ENCODE measurements at regions not wholly inside any gene's neighbourhood (a gene's known extent, or its start where the extent isn't known, plus 50 kb on each side); places are given as distances from the start of the nearest gene placed in this dataset.

DNA sequence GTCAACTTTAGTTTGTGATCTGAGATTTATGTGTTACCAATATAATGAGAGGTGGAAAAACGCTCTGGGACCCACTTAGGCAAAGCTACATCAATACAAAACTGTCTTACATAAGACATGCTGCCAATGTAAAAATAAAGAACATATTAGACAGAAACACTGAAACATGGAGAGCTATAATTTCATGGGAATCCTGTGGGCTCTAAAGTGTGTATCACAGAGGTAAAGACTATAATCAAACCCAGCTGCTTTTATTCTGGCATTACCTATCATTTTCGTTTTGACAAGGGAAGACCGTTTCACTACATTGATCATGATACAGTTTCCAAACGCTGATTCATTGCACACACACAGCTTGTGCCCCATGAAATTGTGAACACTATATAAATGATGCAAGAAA, 400.5 kb upstream of the TUSC1 start:
- no peaks in the 10 kb centered on the region for H3K36me3 ChIP-seq
- no peak for TF ChIP-seq EP300 (IDR thresholded peaks at IDR 0.05)
- no peak for TF ChIP-seq POLR2A (IDR thresholded peaks at IDR 0.05)
- TF ChIP-seq, protein P1, sequence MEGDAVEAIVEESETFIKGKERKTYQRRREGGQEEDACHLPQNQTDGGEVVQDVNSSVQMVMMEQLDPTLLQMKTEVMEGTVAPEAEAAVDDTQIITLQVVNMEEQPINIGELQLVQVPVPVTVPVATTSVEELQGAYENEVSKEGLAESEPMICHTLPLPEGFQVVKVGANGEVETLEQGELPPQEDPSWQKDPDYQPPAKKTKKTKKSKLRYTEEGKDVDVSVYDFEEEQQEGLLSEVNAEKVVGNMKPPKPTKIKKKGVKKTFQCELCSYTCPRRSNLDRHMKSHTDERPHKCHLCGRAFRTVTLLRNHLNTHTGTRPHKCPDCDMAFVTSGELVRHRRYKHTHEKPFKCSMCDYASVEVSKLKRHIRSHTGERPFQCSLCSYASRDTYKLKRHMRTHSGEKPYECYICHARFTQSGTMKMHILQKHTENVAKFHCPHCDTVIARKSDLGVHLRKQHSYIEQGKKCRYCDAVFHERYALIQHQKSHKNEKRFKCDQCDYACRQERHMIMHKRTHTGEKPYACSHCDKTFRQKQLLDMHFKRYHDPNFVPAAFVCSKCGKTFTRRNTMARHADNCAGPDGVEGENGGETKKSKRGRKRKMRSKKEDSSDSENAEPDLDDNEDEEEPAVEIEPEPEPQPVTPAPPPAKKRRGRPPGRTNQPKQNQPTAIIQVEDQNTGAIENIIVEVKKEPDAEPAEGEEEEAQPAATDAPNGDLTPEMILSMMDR (IDR thresholded peaks at IDR 0.05), result no peak
- peaks cover 0 to 16% (median 1%) of the 10 kb centered on the region in 4 donors for H3K9me3 ChIP-seq
- no peak overlapping the region for H3K27ac ChIP-seq
- H3K27me3 ChIP-seq, result no peaks in the 10 kb centered on the region
- 69 to 74% methylated on average over 4 of the region's 4 CpGs for WGBS, 2 donors
- H3K4me3 ChIP-seq, result no peak overlapping the region
- no peak for DNase-seq (ENCODE audit: low spot score in 2 of 2)
- H3K4me1 ChIP-seq, result no peaks in the 10 kb centered on the region

- no peak overlapping the region for H3K27ac ChIP-seq
- H3K4me3 ChIP-seq, result no peak overlapping the region
- DNase-seq (ENCODE audit: low spot score in 2 of 2), result no peak
- H3K36me3 ChIP-seq, result no peaks in the 10 kb centered on the region
- no peaks in the 10 kb centered on the region for H3K4me1 ChIP-seq
- TF ChIP-seq, protein P1 (IDR thresholded peaks at IDR 0.05), result no peak
- no peak for TF ChIP-seq POLR2A (IDR thresholded peaks at IDR 0.05)
- no peak for TF ChIP-seq EP300 (IDR thresholded peaks at IDR 0.05)
- H3K9me3 ChIP-seq, result peaks cover 0 to 23% (median 2%) of the 10 kb centered on the region in 4 donors
- no peaks in the 10 kb centered on the region for H3K27me3 ChIP-seq
- 88 to 89% methylated on average over 3 to 4 of the region's 4 CpGs for WGBS, 2 donors
Measured at GRCh38 chr9:26077860-26078259, 399.6 kb upstream of the TUSC1 start.

DNA sequence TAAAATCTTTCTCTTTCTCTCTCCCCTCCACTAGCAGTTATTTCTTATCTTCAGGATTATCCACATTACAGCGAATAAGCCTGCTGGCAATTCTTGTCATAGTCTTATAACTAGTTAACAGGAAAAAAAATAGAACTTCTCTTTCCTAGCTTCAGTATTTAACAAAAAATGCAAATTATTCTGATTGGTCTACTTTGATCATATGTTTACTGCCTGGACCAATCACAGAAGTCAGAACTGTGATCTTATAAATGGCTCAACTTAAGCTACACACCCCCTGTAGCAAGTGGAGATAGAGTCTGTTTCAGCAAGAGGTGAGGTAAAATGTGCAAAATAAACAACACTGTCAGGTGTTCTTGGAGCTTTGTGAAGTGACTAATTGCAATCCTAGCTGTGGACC, 389.4 kb upstream of the TUSC1 start:
- H3K27ac ChIP-seq, result no peak overlapping the region
- H3K4me3 ChIP-seq, result no peak overlapping the region
- peaks cover 0 to 5% (median 0%) of the 10 kb centered on the region in 4 donors for H3K9me3 ChIP-seq
- DNase-seq (ENCODE audit: low spot score in 2 of 2), result no peak
- TF ChIP-seq, protein P1 (IDR thresholded peaks at IDR 0.05), result no peak
- TF ChIP-seq EP300 (IDR thresholded peaks at IDR 0.05) (no peak), POLR2A (IDR thresholded peaks at IDR 0.05) (no peak)
- no peaks in the 10 kb centered on the region for H3K4me1 ChIP-seq
- 90 to 96% methylated on average over 1 of the region's 1 CpG for WGBS, 2 donors
- H3K36me3 ChIP-seq, result no peaks in the 10 kb centered on the region
- H3K27me3 ChIP-seq, result no peaks in the 10 kb centered on the region

GRCh38 chr9:26066237-26066636, 388.0 kb upstream of the TUSC1 start:
- Histone ChIP-seq H3K36me3 (no peaks in the 10 kb centered on the region), H3K4me1 (no peaks in the 10 kb centered on the region), H3K27ac (no peak overlapping the region), H3K27me3 (no peaks in the 10 kb centered on the region), H3K9me3 (no peaks in the 10 kb centered on the region), H3K4me3 (no peak overlapping the region)
- TF ChIP-seq, protein P1 (IDR thresholded peaks at IDR 0.05), result no peak
- TF ChIP-seq EP300 (IDR thresholded peaks at IDR 0.05), result no peak
- no peak for TF ChIP-seq POLR2A (IDR thresholded peaks at IDR 0.05)
- WGBS, 2 donors, result 42 to 72% methylated on average over 1 of the region's 1 CpG
- no peak for DNase-seq (ENCODE audit: low spot score in 2 of 2)

DNA sequence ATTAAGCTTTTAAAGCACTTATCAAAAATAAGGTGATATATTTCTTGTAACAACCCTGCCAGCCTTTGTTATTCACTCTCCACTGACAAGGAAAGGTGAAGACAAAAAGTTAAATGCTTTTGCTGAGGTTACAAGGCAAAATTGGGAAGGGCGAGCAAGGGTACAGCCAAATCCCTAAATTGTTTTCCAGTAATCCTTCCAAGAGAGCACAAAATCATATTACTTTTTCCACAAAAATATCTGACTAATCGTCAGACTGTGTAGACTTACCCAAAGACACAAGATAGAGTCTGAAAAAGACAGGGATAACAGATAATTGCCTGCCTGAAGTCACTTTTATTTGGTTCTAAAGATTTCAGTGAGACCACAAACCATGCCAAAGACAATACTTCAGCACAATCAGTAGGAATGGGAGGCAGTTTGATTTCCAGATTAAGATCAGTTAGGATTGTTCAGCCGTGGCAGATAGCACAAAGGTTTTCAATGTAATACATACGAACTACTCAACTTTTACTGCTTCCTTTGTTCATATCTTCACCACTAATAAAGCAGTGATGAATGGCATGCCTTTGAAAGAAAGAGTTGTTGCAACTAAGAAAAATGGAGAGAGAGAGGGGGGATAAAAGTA, 383.8 kb upstream of the TUSC1 start:
- no peak for DNase-seq (ENCODE audit: low spot score in 2 of 2)
- WGBS, 2 donors, result 36 to 43% methylated on average over 4 of the region's 4 CpGs
- Histone ChIP-seq H3K27me3 (no peaks in the 10 kb centered on the region), H3K4me3 (no peak overlapping the region), H3K4me1 (no peaks in the 10 kb centered on the region), H3K9me3 (no peaks in the 10 kb centered on the region), H3K36me3 (no peaks in the 10 kb centered on the region), H3K27ac (no peak overlapping the region)
- TF ChIP-seq POLR2A (IDR thresholded peaks at IDR 0.05), result no peak
- TF ChIP-seq EP300 (IDR thresholded peaks at IDR 0.05), result no peak
- TF ChIP-seq, protein P1 (IDR thresholded peaks at IDR 0.05), result no peak
